HepG2 (cell line): ENCODE measurements at regions not wholly inside any gene's neighbourhood (a gene's known extent, or its start where the extent isn't known, plus 50 kb on each side); places are given as distances from the start of the nearest gene placed in this dataset.

Experiments
- ATAC-seq: fragments of 200-7000 bp; cut with Tn5 transposase; 3 replicates; pipeline ENCODE4 v1.9.1; 2020; ENCODE audit warnings: mild to moderate bottlenecking, moderate library complexity
- BruUV-seq: library from RNA; stranded (reverse); fragments of 400-500 nt; replicated peaks from 2 replicates; lab custom pipeline; 2021; lab: Mats Ljungman, UMichigan
- CTCF ChIA-PET: fragments of 300-600 bp; formaldehyde crosslinking; extraction: SDS; loops from one replicate; lab custom pipeline; 2021; ENCODE audit warnings: low total read pairs, inconsistent platforms, low intra/inter-chr PET ratio; lab: Yijun Ruan, JAX
- POLR2A ChIA-PET: fragments of 350-600 bp; sonication (Branson Sonifier 250); formaldehyde crosslinking; loops from one replicate; lab custom pipeline; 2020; ENCODE audit warnings: antibody characterized with exemption, inconsistent platforms; lab: Yijun Ruan, JAX
- DNase-seq: peaks from one replicate; pipeline ENCODE4 v3.0.0-alpha.2; 2015; ENCODE audit warnings: low spot score
- FAIRE-seq: peaks from 3 replicates; lab custom pipeline; 2011; peaks lifted over from hg19 to GRCh38; lab: Jason Lieb, UNC
- H2AFZ ChIP-seq: one replicate; pipeline ENCODE4 v1.6.1; 2011; ENCODE audit warnings: low read length, inconsistent platforms
- H3K27ac ChIP-seq: fragments of 300-600 bp; 3 replicates; pipeline ENCODE4 v1.8.0; 2011; ENCODE audit warnings: mixed run types, mild to moderate bottlenecking, mixed read lengths, low read length, inconsistent platforms; ENCODE audit not compliant: insufficient read depth; ENCODE audit errors: extremely low read length
- H3K27me3 ChIP-seq, 2 experiments: fragments of 200-600 bp in 1 of 2; 2 replicates in 1 of 2; 3 replicates in 1 of 2; pipeline versions ENCODE4 v1.6.0 to v1.8.0; 2011; ENCODE audit warnings: low read length in 2 of 2, mild to moderate bottlenecking in 2 of 2, moderate library complexity in 2 of 2, inconsistent platforms in 1 of 2; ENCODE audit not compliant: insufficient read depth in 2 of 2, control insufficient read depth in 1 of 2
- H3K36me3 ChIP-seq, 2 experiments: fragments of 200-600 bp in 1 of 2; replicated peaks in 1 of 2; 2 replicates in 1 of 2; 3 replicates in 1 of 2; pipeline versions ENCODE4 v1.5.1 to v1.8.0; 2011; ENCODE audit warnings: low read length in 2 of 2, inconsistent platforms in 1 of 2; ENCODE audit not compliant: insufficient read depth in 2 of 2, control insufficient read depth in 1 of 2
- H3K4me1 ChIP-seq: 2 replicates; pipeline ENCODE4 v1.5.1; 2012; ENCODE audit warnings: low read length, inconsistent platforms; ENCODE audit not compliant: insufficient read depth
- H3K4me2 ChIP-seq: 2 replicates; pipeline ENCODE4 v1.6.0; 2011; ENCODE audit warnings: low read depth, low read length, inconsistent platforms
- H3K4me3 ChIP-seq, 3 experiments: fragments of 200-600 bp in 1 of 3; sonication (generic), shearing (Covaris generic) in 1 of 3; replicated peaks in 1 of 3; 2 replicates each; pipeline ENCODE4 v1.5.1; 2011 to 2016; ENCODE audit warnings: low read length in 3 of 3, inconsistent platforms in 2 of 3, low read depth in 2 of 3, mild to moderate bottlenecking in 2 of 3, control low read depth in 1 of 3, mixed read lengths in 1 of 3; ENCODE audit not compliant: insufficient read depth in 1 of 3
- H3K79me2 ChIP-seq: one replicate; pipeline ENCODE4 v1.6.1; 2011; ENCODE audit warnings: low read length, inconsistent platforms; ENCODE audit not compliant: insufficient read depth
- H3K9ac ChIP-seq: 2 replicates; pipeline ENCODE4 v1.6.0; 2011; ENCODE audit warnings: mild to moderate bottlenecking, low read depth, low read length, inconsistent platforms; ENCODE audit not compliant: insufficient read depth
- H3K9me3 ChIP-seq: 2 replicates; pipeline ENCODE4 v1.5.1; 2012; ENCODE audit warnings: mild to moderate bottlenecking, low read length
- H4K20me1 ChIP-seq: 2 replicates; pipeline ENCODE4 v1.6.0; 2011; ENCODE audit warnings: inconsistent platforms, mild to moderate bottlenecking, low read length, moderate library complexity; ENCODE audit not compliant: insufficient read depth
- ELF4 ChIP-seq: sonication (generic); formaldehyde crosslinking; IDR thresholded peaks from 2 replicates; pipeline ENCODE4 v1.5.0; 2020; ENCODE audit warnings: missing genetic modification reagents, mild to moderate bottlenecking, moderate library complexity, borderline replicate concordance
- HNF4A ChIP-seq: sonication (generic); formaldehyde crosslinking; IDR thresholded peaks from 2 replicates; pipeline ENCODE4 v1.4.0; 2020; ENCODE audit warnings: missing genetic modification reagents
- MED1 ChIP-seq: sonication (generic); formaldehyde crosslinking; IDR thresholded peaks from 2 replicates; pipeline ENCODE4 v1.4.0; 2020; ENCODE audit warnings: missing genetic modification reagents
- SALL1 ChIP-seq: sonication (generic); formaldehyde crosslinking; IDR thresholded peaks from 2 replicates; pipeline ENCODE4 v1.8.0; 2022; ENCODE audit warnings: mild to moderate bottlenecking, missing genetic modification reagents
- ZFX ChIP-seq: sonication (generic); formaldehyde crosslinking; IDR thresholded peaks from 2 replicates; pipeline ENCODE4 v1.4.0; 2020; ENCODE audit warnings: mild to moderate bottlenecking, low read depth, missing genetic modification reagents, moderate library complexity
- ZNF451 ChIP-seq: sonication (generic); formaldehyde crosslinking; IDR thresholded peaks from 2 replicates; pipeline ENCODE4 v1.5.0; 2020; ENCODE audit warnings: mild to moderate bottlenecking, missing genetic modification reagents
- ZNF891 ChIP-seq: sonication (generic); formaldehyde crosslinking; IDR thresholded peaks from 2 replicates; pipeline ENCODE4 v1.5.0; 2020; ENCODE audit warnings: mild to moderate bottlenecking, missing genetic modification reagents
- WGBS: methylation state at CpG from one replicate; pipeline ENCODE4 v1.1.6; 2017; ENCODE audit warnings: low lambda C conversion rate; 5-methylcytosine and 5-hydroxymethylcytosine counted together
- in situ Hi-C: cut with HindIII; loops from 2 replicates; pipeline ENCODE4 v1.10.0; 2017; ENCODE audit warnings: low pct_unique_long_range_greater_than_20kb; ENCODE audit not compliant: extremely low pct_ligation_motif_present
- intact Hi-C: fragments of 100-400 bp; cut with micrococcal nuclease; formaldehyde crosslinking; loops from one replicate; pipeline ENCODE4 v1.10.0; 2022; ENCODE audit not compliant: unreplicated experiment
- TF ChIP-seq, protein P1 (sequence below): IDR thresholded peaks from 2 replicates; pipeline ENCODE4 v1.6.1; 2012; ENCODE audit warnings: inconsistent platforms
- TF ChIP-seq, protein P2 (sequence below): sonication (generic); IDR thresholded peaks from 2 replicates; pipeline ENCODE4 v1.6.1; 2016; ENCODE audit warnings: low read depth, borderline replicate concordance
- TF ChIP-seq, protein P3 (sequence below): sonication (generic); formaldehyde crosslinking; IDR thresholded peaks from 2 replicates; pipeline ENCODE4 v1.9.0; 2022; ENCODE audit warnings: missing genetic modification reagents, mild to moderate bottlenecking, borderline replicate concordance

DNA sequence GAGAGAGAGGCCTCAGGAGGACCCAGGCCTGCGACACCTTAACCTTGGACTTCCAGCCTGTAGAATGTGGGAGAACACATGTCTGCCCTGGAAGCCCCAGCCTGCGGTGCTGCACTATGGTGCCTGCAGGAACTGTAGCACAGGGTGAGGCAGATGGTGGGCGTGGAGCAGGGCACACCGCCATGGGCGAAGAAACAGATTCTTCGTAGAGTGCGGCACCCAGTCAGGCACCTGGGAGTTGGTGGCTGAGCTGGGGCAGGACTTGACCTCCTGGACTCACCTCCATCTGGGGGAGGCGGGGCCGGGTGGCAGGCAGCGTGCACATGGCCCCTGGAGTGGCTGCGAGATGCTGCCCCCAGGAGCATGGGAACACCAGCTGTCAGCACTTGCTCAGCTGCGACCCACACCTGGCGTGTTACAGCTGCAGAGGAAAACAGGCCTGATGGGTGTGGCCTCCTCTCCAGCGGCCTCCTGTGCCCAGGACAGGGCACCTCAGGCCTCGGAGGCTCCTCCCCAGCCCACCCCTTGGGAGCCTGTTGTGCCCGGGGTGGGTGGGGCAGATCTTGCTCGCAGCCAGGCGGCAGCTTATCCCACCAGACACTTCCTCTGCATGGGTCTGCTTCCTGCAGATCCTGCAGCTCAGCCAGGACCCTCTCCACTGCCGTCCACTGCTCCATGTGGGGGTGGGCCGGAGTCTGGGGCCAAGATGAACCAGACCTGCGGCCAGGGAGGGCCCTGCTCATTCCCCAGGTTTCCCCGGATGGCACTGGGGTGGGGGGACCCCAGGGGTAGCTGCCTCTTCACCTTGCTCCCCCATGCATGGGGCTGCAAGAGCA lies 80.4 kb downstream of the MYEOV start:
- CTCF ChIA-PET = no interaction called here
- Histone ChIP-seq H3K27ac (no peak overlapping the region), H3K27me3 (peaks cover 4 to 33% of the 10 kb centered on the region in 2 experiments; a peak in 4 of 5 replicates), H3K4me3 (no peak overlapping the region), H3K9me3 (peaks cover under 1% of the 10 kb centered on the region; the same call in 1 of the 2 replicates), H3K4me1 (peaks cover 21% of the 10 kb centered on the region), H3K36me3 (no peaks in the 10 kb centered on the region), H3K4me2 (peak overlapping the region; percentile 3; the same call in 1 of the 2 replicates), H3K79me2 (no peaks in the 10 kb centered on the region), H4K20me1 (no peaks in the 10 kb centered on the region), H2AFZ (no peak overlapping the region), H3K9ac (no peak overlapping the region)
- POLR2A ChIA-PET = no interaction called here
- DNase-seq (no peak), ATAC-seq (peak; percentile 15), FAIRE-seq (no peak)
- 20% methylated on average over 1 of the region's 22 CpGs for WGBS
- no TSS peak for BruUV-seq
- TF ChIP-seq HNF4A (0 out of 2 replicates have a peak, but pooled peaks have one; percentile 24), MED1 (CRISPR knock-in tag) (no peak), ZFX (CRISPR knock-in tag) (0 out of 2 replicates have a peak, but pooled peaks have one; percentile 14), ELF4 (no peak), SALL1 (CRISPR knock-in tag) (peak; percentile 17; the same call in 1 of the 2 replicates), ZNF451 (CRISPR knock-in tag) (peak; percentile 51; the same call in 1 of the 2 replicates), ZNF891 (CRISPR knock-in tag) (0 out of 2 replicates have a peak, but pooled peaks have one; percentile 27)
- TF ChIP-seq, protein P1, sequence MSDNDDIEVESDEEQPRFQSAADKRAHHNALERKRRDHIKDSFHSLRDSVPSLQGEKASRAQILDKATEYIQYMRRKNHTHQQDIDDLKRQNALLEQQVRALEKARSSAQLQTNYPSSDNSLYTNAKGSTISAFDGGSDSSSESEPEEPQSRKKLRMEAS = 0 out of 2 replicates have a peak, but pooled peaks have one; percentile 36
- TF ChIP-seq, protein P2, sequence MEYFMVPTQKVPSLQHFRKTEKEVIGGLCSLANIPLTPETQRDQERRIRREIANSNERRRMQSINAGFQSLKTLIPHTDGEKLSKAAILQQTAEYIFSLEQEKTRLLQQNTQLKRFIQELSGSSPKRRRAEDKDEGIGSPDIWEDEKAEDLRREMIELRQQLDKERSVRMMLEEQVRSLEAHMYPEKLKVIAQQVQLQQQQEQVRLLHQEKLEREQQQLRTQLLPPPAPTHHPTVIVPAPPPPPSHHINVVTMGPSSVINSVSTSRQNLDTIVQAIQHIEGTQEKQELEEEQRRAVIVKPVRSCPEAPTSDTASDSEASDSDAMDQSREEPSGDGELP = peak; percentile 55; the same call in 1 of the 2 replicates
- TF ChIP-seq, protein P3, sequence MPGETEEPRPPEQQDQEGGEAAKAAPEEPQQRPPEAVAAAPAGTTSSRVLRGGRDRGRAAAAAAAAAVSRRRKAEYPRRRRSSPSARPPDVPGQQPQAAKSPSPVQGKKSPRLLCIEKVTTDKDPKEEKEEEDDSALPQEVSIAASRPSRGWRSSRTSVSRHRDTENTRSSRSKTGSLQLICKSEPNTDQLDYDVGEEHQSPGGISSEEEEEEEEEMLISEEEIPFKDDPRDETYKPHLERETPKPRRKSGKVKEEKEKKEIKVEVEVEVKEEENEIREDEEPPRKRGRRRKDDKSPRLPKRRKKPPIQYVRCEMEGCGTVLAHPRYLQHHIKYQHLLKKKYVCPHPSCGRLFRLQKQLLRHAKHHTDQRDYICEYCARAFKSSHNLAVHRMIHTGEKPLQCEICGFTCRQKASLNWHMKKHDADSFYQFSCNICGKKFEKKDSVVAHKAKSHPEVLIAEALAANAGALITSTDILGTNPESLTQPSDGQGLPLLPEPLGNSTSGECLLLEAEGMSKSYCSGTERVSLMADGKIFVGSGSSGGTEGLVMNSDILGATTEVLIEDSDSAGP (CRISPR knock-in tag) = 0 out of 2 replicates have a peak, but pooled peaks have one; percentile 49
- intact Hi-C loops = no loop called here
- in situ Hi-C loops = no loop called here
